ENCODE measurements at regions not wholly inside any gene's neighbourhood (a gene's known extent, or its start where the extent isn't known, plus 50 kb on each side); places are given as distances from the start of the nearest gene placed in this dataset.

GRCh38 chr1:222093518-222093917, 351.6 kb upstream of the DUSP10 start:
- TF ChIP-seq CTCF (IDR thresholded peaks at IDR 0.05; ENCODE audit: borderline replicate concordance, extremely low read depth, low read length, poor library complexity, severe bottlenecking) (no peak), EZH2 (IDR thresholded peaks at IDR 0.05; ENCODE audit: borderline replicate concordance, low read depth, low read length, severe bottlenecking) (no peak)

Measured in DND-41 (cell line).